IMR-90 (cell line): ENCODE measurements at regions not wholly inside any gene's neighbourhood (a gene's known extent, or its start where the extent isn't known, plus 50 kb on each side); places are given as distances from the start of the nearest gene placed in this dataset.

Experiments used
- ATAC-seq: fragments of 200-7000 bp; cut with Tn5 transposase; 2 replicates; pipeline ENCODE4 v1.9.1; 2020; ENCODE audit warnings: low read depth, mild to moderate bottlenecking, moderate library complexity
- BruUV-seq: library from RNA; stranded (reverse); fragments of 400-500 nt; replicated peaks from 2 replicates; lab custom pipeline; 2021; lab: Mats Ljungman, UMichigan
- CTCF ChIA-PET: fragments of 300-600 bp; formaldehyde crosslinking; extraction: SDS; loops from one replicate; lab custom pipeline; 2021; ENCODE audit warnings: antibody characterized with exemption; lab: Yijun Ruan, JAX
- POLR2A ChIA-PET: fragments of 300-600 bp; sonication (Branson Sonifier 250); formaldehyde crosslinking; loops from one replicate; lab custom pipeline; 2022; ENCODE audit warnings: antibody characterized with exemption; ENCODE audit not compliant: unreplicated experiment; lab: Charles Lee
- DNase-seq: peaks from one replicate; pipeline ENCODE4 v3.0.0; 2013
- H2AFZ ChIP-seq: replicated peaks from 2 replicates; pipeline ENCODE3; 2013; ENCODE audit warnings: low read length, mild to moderate bottlenecking; ENCODE audit not compliant: poor library complexity
- H2AK5ac ChIP-seq: 2 replicates; pipeline ENCODE4 v1.6.1; 2013; ENCODE audit warnings: low read depth, low read length, inconsistent platforms
- H2AK9ac ChIP-seq: replicated peaks from 2 replicates; pipeline ENCODE3; 2013; ENCODE audit warnings: mild to moderate bottlenecking, low read depth, low read length, moderate library complexity; ENCODE audit not compliant: poor library complexity
- H2BK120ac ChIP-seq: 2 replicates; pipeline ENCODE4 v1.6.1; 2013; ENCODE audit warnings: low read depth, low read length, inconsistent platforms
- H2BK15ac ChIP-seq: 3 replicates; pipeline ENCODE4 v1.6.1; 2013; ENCODE audit warnings: low read depth, low read length, inconsistent platforms
- H2BK20ac ChIP-seq: 2 replicates; pipeline ENCODE4 v1.6.1; 2013; ENCODE audit warnings: low read depth, mild to moderate bottlenecking, inconsistent platforms, low read length, moderate library complexity
- H2BK5ac ChIP-seq: 2 replicates; pipeline ENCODE4 v1.6.1; 2013; ENCODE audit warnings: mild to moderate bottlenecking, low read depth, low read length, inconsistent platforms; ENCODE audit not compliant: poor library complexity, severe bottlenecking
- H3K14ac ChIP-seq: replicated peaks from 2 replicates; pipeline ENCODE4 v1.6.1; 2013; ENCODE audit warnings: low read depth, low read length, inconsistent platforms
- H3K18ac ChIP-seq: 2 replicates; pipeline ENCODE4 v1.6.1; 2013; ENCODE audit warnings: low read depth, low read length, control low read depth
- H3K23ac ChIP-seq: 2 replicates; pipeline ENCODE4 v1.6.1; 2013; ENCODE audit warnings: low read depth, low read length, inconsistent platforms
- H3K27ac ChIP-seq: 2 replicates; pipeline ENCODE4 v1.5.1; 2013; ENCODE audit warnings: mild to moderate bottlenecking, control low read depth, low read length; ENCODE audit not compliant: insufficient read depth
- H3K27me3 ChIP-seq: 2 replicates; pipeline ENCODE4 v1.6.1; 2013; ENCODE audit warnings: low read length; ENCODE audit not compliant: control insufficient read depth, insufficient read depth
- H3K36me3 ChIP-seq: 2 replicates; pipeline ENCODE4 v1.6.1; 2013; ENCODE audit warnings: low read length, mixed read lengths; ENCODE audit not compliant: control insufficient read depth, insufficient read depth
- H3K4ac ChIP-seq: 2 replicates; pipeline ENCODE4 v1.6.1; 2013; ENCODE audit warnings: low read depth, low read length, inconsistent platforms
- H3K4me1 ChIP-seq: 2 replicates; pipeline ENCODE4 v1.6.1; 2013; ENCODE audit warnings: low read length, mixed read lengths; ENCODE audit not compliant: control insufficient read depth, insufficient read depth
- H3K4me2 ChIP-seq: 2 replicates; pipeline ENCODE4 v1.6.1; 2013; ENCODE audit warnings: low read depth, mild to moderate bottlenecking, control low read depth, low read length, moderate library complexity
- H3K4me3 ChIP-seq: 2 replicates; pipeline ENCODE4 v1.5.1; 2013; ENCODE audit warnings: low read depth, mild to moderate bottlenecking, control low read depth, low read length, moderate library complexity; ENCODE audit not compliant: insufficient read depth
- H3K56ac ChIP-seq: 2 replicates; pipeline ENCODE4 v1.6.1; 2013; ENCODE audit warnings: low read length, inconsistent platforms; ENCODE audit not compliant: insufficient read depth; ENCODE audit errors: extremely low read depth
- H3K79me1 ChIP-seq, 2 experiments: 2 replicates each; pipeline ENCODE4 v1.6.1; 2013; ENCODE audit warnings: low read length in 2 of 2, inconsistent platforms in 1 of 2, low read depth in 1 of 2
- H3K9ac ChIP-seq: 2 replicates; pipeline ENCODE4 v1.6.1; 2013; ENCODE audit warnings: low read depth, low read length, control low read depth
- H3K9me1 ChIP-seq: 2 replicates; pipeline ENCODE4 v1.6.1; 2013; ENCODE audit warnings: low read length, inconsistent platforms; ENCODE audit not compliant: insufficient read depth
- H3K9me3 ChIP-seq: 2 replicates; pipeline ENCODE4 v1.6.1; 2013; ENCODE audit warnings: low read length; ENCODE audit not compliant: control insufficient read depth, insufficient read depth
- H4K20me1 ChIP-seq: 2 replicates; pipeline ENCODE4 v1.6.1; 2013; ENCODE audit warnings: low read length, inconsistent platforms; ENCODE audit not compliant: insufficient read depth
- H4K5ac ChIP-seq: 2 replicates; pipeline ENCODE4 v1.6.1; 2013; ENCODE audit warnings: mild to moderate bottlenecking, low read depth, low read length, control low read depth
- H4K8ac ChIP-seq, 2 experiments: 2 replicates each; pipeline ENCODE4 v1.6.1; 2013; ENCODE audit warnings: low read depth in 2 of 2, low read length in 2 of 2, control low read depth in 1 of 2, inconsistent platforms in 1 of 2
- H4K91ac ChIP-seq: 2 replicates; pipeline ENCODE4 v1.6.1; 2013; ENCODE audit warnings: low read depth, low read length, inconsistent platforms; ENCODE audit not compliant: insufficient read depth
- BHLHE40 ChIP-seq: fragments of 150-350 bp; IDR thresholded peaks from 2 replicates; pipeline ENCODE4 v1.6.1; 2016; ENCODE audit warnings: mild to moderate bottlenecking, low read depth, low read length
- CEBPB ChIP-seq: IDR thresholded peaks from 2 replicates; pipeline ENCODE4 v1.6.1; 2012; ENCODE audit warnings: low read depth, low read length, improper control_type of control experiment
- CHD1 ChIP-seq: IDR thresholded peaks from 2 replicates; pipeline ENCODE4 v1.6.1; 2012; ENCODE audit warnings: low read depth, low read length, improper control_type of control experiment
- FOS ChIP-seq: fragments of 150-350 bp; IDR thresholded peaks from 2 replicates; pipeline ENCODE4 v1.6.1; 2016; ENCODE audit warnings: low read depth, low read length
- MAFK ChIP-seq: IDR thresholded peaks from 2 replicates; pipeline ENCODE4 v1.6.1; 2012; ENCODE audit warnings: low read depth, low read length, improper control_type of control experiment
- MAZ ChIP-seq: IDR thresholded peaks from 2 replicates; pipeline ENCODE4 v1.6.1; 2012; ENCODE audit warnings: low read depth, mild to moderate bottlenecking, low read length, improper control_type of control experiment, moderate library complexity, borderline replicate concordance
- MXI1 ChIP-seq: IDR thresholded peaks from 2 replicates; pipeline ENCODE4 v1.6.1; 2012; ENCODE audit warnings: low read depth, mild to moderate bottlenecking, low read length, moderate library complexity, borderline replicate concordance
- NFE2L2 ChIP-seq: fragments of 150-350 bp; IDR thresholded peaks from 2 replicates; pipeline ENCODE4 v1.6.1; 2016; ENCODE audit warnings: low read depth, mild to moderate bottlenecking, low read length
- POLR2A ChIP-seq: IDR thresholded peaks from 2 replicates; pipeline ENCODE4 v1.6.1; 2012; ENCODE audit warnings: mild to moderate bottlenecking, low read depth, low read length
- RAD21 ChIP-seq: IDR thresholded peaks from 2 replicates; pipeline ENCODE4 v1.6.1; 2012; ENCODE audit warnings: low read length, improper control_type of control experiment
- RCOR1 ChIP-seq: IDR thresholded peaks from 2 replicates; pipeline ENCODE4 v1.6.1; 2012; ENCODE audit warnings: mild to moderate bottlenecking, low read length, improper control_type of control experiment; ENCODE audit not compliant: insufficient replicate concordance
- RFX5 ChIP-seq: IDR thresholded peaks from 2 replicates; pipeline ENCODE4 v1.8.0; 2012; ENCODE audit warnings: low read depth, mild to moderate bottlenecking, low read length, moderate library complexity
- SMC3 ChIP-seq: fragments of 150-350 bp; IDR thresholded peaks from 2 replicates; pipeline ENCODE4 v1.6.1; 2016; ENCODE audit warnings: low read depth, mild to moderate bottlenecking, antibody characterized with exemption, low read length, moderate library complexity
- WGBS, 2 experiments: methylation state at CpG; one replicate each; pipeline versions ENCODE4 v1.1.5 to v1.1.7; 2013; ENCODE audit warnings: missing lambda C conversion rate in 2 of 2; ENCODE audit not compliant: insufficient read length in 1 of 2; ENCODE audit errors: extremely low coverage in 2 of 2; 5-methylcytosine and 5-hydroxymethylcytosine counted together
- dilution Hi-C: fragments of 300-500 bp; cut with HindIII; formaldehyde crosslinking; loops from one replicate; pipeline ENCODE4 v1.14.3; 2018; ENCODE audit warnings: low sequenced_read_pairs; ENCODE audit not compliant: unreplicated experiment
- in situ Hi-C: fragments of 300-500 bp; cut with MboI; formaldehyde crosslinking; loops from 3 replicates; pipeline ENCODE4 v1.14.3; 2019; ENCODE audit warnings: low sequenced_read_pairs, inconsistent platforms, mixed read lengths
- intact Hi-C: fragments of 100-400 bp; cut with micrococcal nuclease; formaldehyde crosslinking; loops from 2 replicates; pipeline ENCODE4 v1.10.0; 2022
- TF ChIP-seq, protein P1 (sequence below): fragments of 150-350 bp; IDR thresholded peaks from 2 replicates; pipeline ENCODE4 v1.6.1; 2017; ENCODE audit warnings: mild to moderate bottlenecking, antibody characterized with exemption, low read length, low read depth
- TF ChIP-seq, protein P2 (sequence below): fragments of 150-350 bp; IDR thresholded peaks from 2 replicates; pipeline ENCODE4 v1.6.1; 2016; ENCODE audit warnings: low read depth, mild to moderate bottlenecking, low read length, moderate library complexity, borderline replicate concordance
- TF ChIP-seq, protein P3 (sequence below): conservative IDR thresholded peaks from 2 replicates; pipeline ENCODE4 v1.5.1; 2012; ENCODE audit warnings: mild to moderate bottlenecking, low read depth, low read length, improper control_type of control experiment

DNA sequence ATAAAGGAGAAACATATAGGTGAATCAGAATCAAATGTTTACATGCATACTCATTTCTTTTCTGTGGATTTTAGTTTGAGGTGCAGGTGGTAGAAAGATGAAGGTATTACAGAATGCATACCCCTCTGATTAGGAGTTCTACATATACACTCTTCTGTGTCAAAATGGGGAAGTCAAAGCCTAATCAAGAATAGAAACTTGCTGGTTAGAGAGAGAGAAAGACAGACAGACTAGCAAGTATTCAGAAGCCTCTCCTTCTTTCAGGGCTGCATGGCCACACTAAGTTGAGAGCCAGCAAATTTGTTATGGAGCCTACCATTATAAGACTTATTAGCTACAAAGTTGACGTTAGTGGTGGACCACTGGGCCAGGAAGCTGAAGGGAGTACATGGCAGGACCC is 358.3 kb upstream of the EYS start:
- no peak overlapping the region for H2BK5ac ChIP-seq
- H3K4me1 ChIP-seq, result no peaks in the 10 kb centered on the region
- H3K27me3 ChIP-seq, result no peaks in the 10 kb centered on the region
- H3K9ac ChIP-seq, result no peak overlapping the region
- H3K18ac ChIP-seq, result no peak overlapping the region
- H4K8ac ChIP-seq, result no peak overlapping the region
- H3K4me3 ChIP-seq, result no peak overlapping the region
- no peak overlapping the region for H3K56ac ChIP-seq
- H2AK5ac ChIP-seq, result no peak overlapping the region
- no peak overlapping the region for H4K5ac ChIP-seq
- no TSS peak for BruUV-seq
- no peak overlapping the region for H3K27ac ChIP-seq
- TF ChIP-seq, protein P1, sequence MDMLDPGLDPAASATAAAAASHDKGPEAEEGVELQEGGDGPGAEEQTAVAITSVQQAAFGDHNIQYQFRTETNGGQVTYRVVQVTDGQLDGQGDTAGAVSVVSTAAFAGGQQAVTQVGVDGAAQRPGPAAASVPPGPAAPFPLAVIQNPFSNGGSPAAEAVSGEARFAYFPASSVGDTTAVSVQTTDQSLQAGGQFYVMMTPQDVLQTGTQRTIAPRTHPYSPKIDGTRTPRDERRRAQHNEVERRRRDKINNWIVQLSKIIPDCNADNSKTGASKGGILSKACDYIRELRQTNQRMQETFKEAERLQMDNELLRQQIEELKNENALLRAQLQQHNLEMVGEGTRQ, result no peak
- TF ChIP-seq MAZ (no peak), MAFK (no peak), BHLHE40 (no peak), RFX5 (no peak), SMC3 (no peak), CEBPB (no peak), FOS (no peak), RAD21 (no peak), MXI1 (no peak), NFE2L2 (no peak), CHD1 (no peak), RCOR1 (no peak), POLR2A (no peak)
- TF ChIP-seq, protein P2, sequence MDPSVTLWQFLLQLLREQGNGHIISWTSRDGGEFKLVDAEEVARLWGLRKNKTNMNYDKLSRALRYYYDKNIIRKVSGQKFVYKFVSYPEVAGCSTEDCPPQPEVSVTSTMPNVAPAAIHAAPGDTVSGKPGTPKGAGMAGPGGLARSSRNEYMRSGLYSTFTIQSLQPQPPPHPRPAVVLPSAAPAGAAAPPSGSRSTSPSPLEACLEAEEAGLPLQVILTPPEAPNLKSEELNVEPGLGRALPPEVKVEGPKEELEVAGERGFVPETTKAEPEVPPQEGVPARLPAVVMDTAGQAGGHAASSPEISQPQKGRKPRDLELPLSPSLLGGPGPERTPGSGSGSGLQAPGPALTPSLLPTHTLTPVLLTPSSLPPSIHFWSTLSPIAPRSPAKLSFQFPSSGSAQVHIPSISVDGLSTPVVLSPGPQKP, result no peak
- TF ChIP-seq, protein P3, sequence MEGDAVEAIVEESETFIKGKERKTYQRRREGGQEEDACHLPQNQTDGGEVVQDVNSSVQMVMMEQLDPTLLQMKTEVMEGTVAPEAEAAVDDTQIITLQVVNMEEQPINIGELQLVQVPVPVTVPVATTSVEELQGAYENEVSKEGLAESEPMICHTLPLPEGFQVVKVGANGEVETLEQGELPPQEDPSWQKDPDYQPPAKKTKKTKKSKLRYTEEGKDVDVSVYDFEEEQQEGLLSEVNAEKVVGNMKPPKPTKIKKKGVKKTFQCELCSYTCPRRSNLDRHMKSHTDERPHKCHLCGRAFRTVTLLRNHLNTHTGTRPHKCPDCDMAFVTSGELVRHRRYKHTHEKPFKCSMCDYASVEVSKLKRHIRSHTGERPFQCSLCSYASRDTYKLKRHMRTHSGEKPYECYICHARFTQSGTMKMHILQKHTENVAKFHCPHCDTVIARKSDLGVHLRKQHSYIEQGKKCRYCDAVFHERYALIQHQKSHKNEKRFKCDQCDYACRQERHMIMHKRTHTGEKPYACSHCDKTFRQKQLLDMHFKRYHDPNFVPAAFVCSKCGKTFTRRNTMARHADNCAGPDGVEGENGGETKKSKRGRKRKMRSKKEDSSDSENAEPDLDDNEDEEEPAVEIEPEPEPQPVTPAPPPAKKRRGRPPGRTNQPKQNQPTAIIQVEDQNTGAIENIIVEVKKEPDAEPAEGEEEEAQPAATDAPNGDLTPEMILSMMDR, result no peak
- H3K14ac ChIP-seq, result no peak overlapping the region
- no peak overlapping the region for H3K4me2 ChIP-seq
- no peak overlapping the region for H2BK120ac ChIP-seq
- H3K36me3 ChIP-seq, result no peaks in the 10 kb centered on the region
- POLR2A ChIA-PET, result no interaction called here
- no CpG with 5 or more reads among the region's 1 CpG for WGBS, 2 experiments
- CTCF ChIA-PET, result no interaction called here
- ATAC-seq, result no peak
- H2AK9ac ChIP-seq, result no peak overlapping the region
- no peak overlapping the region for H4K91ac ChIP-seq
- H2BK20ac ChIP-seq, result no peak overlapping the region
- dilution Hi-C loops (no loop called here), intact Hi-C loops (no loop called here), in situ Hi-C loops (no loop called here)
- H3K9me3 ChIP-seq, result no peaks in the 10 kb centered on the region
- H3K23ac ChIP-seq, result no peak overlapping the region
- H3K9me1 ChIP-seq, result no peaks in the 10 kb centered on the region
- no peak for DNase-seq
- H3K4ac ChIP-seq, result no peak overlapping the region
- no peak overlapping the region for H2AFZ ChIP-seq
- no peaks in the 10 kb centered on the region for H4K20me1 ChIP-seq
- H2BK15ac ChIP-seq, result no peak overlapping the region
- no peaks in the 10 kb centered on the region for H3K79me1 ChIP-seq
